ENCODE measurements at regions not wholly inside any gene's neighbourhood (a gene's known extent, or its start where the extent isn't known, plus 50 kb on each side); places are given as distances from the start of the nearest gene placed in this dataset.

- Histone ChIP-seq H3K18ac (ENCODE audit: extremely low read depth, low read length) (no peak overlapping the region), H2AFZ (ENCODE audit: low read length) (no peak overlapping the region), H2BK120ac (replicated peaks; ENCODE audit: low read depth, low read length) (no peak overlapping the region), H4K8ac (ENCODE audit: extremely low read depth, insufficient read depth, low read length) (no peak overlapping the region), H2BK12ac (ENCODE audit: low read depth, low read length) (no peak overlapping the region), H2AK5ac (ENCODE audit: low read depth, low read length) (no peak overlapping the region), H3K27ac (ENCODE audit: low read depth, low read length) (no peak overlapping the region), H3K4me2 (ENCODE audit: insufficient read depth in 1 of 2, low read depth in 2 of 2, low read length in 2 of 2) (no peak overlapping the region), H3K27me3 (replicated peaks in 1 of 4; ENCODE audit: control insufficient read depth in 3 of 4, extremely low read depth in 1 of 4, insufficient read depth in 3 of 4, low read length in 3 of 4) (no peaks in the 10 kb centered on the region), H3K79me1 (ENCODE audit: low read depth, low read length) (no peaks in the 10 kb centered on the region), H4K5ac (ENCODE audit: insufficient read length, low read depth, low read length) (no peak overlapping the region), H3K56ac (replicated peaks; ENCODE audit: insufficient read length, low read depth, low read length) (no peak overlapping the region), H2BK15ac (ENCODE audit: low read length) (no peak overlapping the region), H3K23ac (ENCODE audit: insufficient read length) (no peak overlapping the region), H3K9ac (replicated peaks in 1 of 4; ENCODE audit: extremely low read depth in 1 of 4, low read depth in 3 of 4, low read length in 3 of 4) (no peak overlapping the region), H3K79me2 (ENCODE audit: control insufficient read depth in 1 of 2, insufficient read depth in 2 of 2, low read length in 2 of 2) (no peaks in the 10 kb centered on the region), H2BK20ac (ENCODE audit: low read length) (no peak overlapping the region), H3K36me3 (ENCODE audit: control insufficient read depth in 2 of 4, insufficient read depth in 4 of 4, low read length in 3 of 4) (no peaks in the 10 kb centered on the region), H3K4me1 (replicated peaks in 1 of 4; ENCODE audit: control insufficient read depth in 3 of 4, insufficient read depth in 4 of 4, low read length in 3 of 4) (no peaks in the 10 kb centered on the region), H3K4ac (replicated peaks; ENCODE audit: insufficient read length, low read depth, low read length) (peak overlapping the region; percentile 53), H2BK5ac (ENCODE audit: low read depth, low read length) (no peak overlapping the region), H4K20me1 (replicated peaks in 1 of 2; ENCODE audit: control insufficient read depth in 1 of 2, insufficient read depth in 2 of 2, low read length in 2 of 2) (no peaks in the 10 kb centered on the region), H3K9me3 (ENCODE audit: insufficient read depth in 2 of 2, low read depth in 1 of 2, low read length in 1 of 2) (no peaks in the 10 kb centered on the region), H3K23me2 (ENCODE audit: low read depth, low read length) (no peaks in the 10 kb centered on the region), H3K14ac (ENCODE audit: insufficient read length) (no peak overlapping the region), H3K4me3 (ENCODE audit: extremely low read depth in 1 of 4, insufficient read depth in 2 of 4, low read depth in 3 of 4, low read length in 4 of 4) (no peak overlapping the region), H4K91ac (replicated peaks; ENCODE audit: insufficient read length, low read length) (no peak overlapping the region)
- WGBS, 2 experiments (ENCODE audit: extremely low coverage in 1 of 2, insufficient coverage in 1 of 2, insufficient read length in 1 of 2, insufficient replicate concordance in 2 of 2, low coverage in 1 of 2, low lambda C conversion rate in 2 of 2, missing lambda C conversion rate in 1 of 2) = 74% methylated on average over 1 of the region's 1 CpG; no CpG with 5 or more reads in 1 of the 2 experiments
- FAIRE-seq (no peak), DNase-seq (ENCODE audit: low read depth in 1 of 2, low spot score in 2 of 2) (no peak)
- ChIA-PET CTCF (ENCODE audit: partially characterized antibody) (no interaction called here), POLR2A (ENCODE audit: partially characterized antibody) (no interaction called here)
- no peak for TF ChIP-seq HDAC2 (IDR thresholded peaks at IDR 0.05; ENCODE audit: borderline replicate concordance in 1 of 2, low read depth in 2 of 2, low read length in 2 of 2)
- no peak for TF ChIP-seq NRF1 (IDR thresholded peaks at IDR 0.05; ENCODE audit: low read depth, low read length)
- TF ChIP-seq CREB1 (IDR thresholded peaks at IDR 0.05) = no peak
- TF ChIP-seq ASH2L (IDR thresholded peaks at IDR 0.05; ENCODE audit: low read length) = no peak
- no peak for TF ChIP-seq RXRA (IDR thresholded peaks at IDR 0.05; ENCODE audit: insufficient read depth, low read depth, low read length)
- no peak for TF ChIP-seq RFX5 (IDR thresholded peaks at IDR 0.05; ENCODE audit: borderline replicate concordance, low read depth, low read length)
- no peak for TF ChIP-seq SP2 (IDR thresholded peaks at IDR 0.05; ENCODE audit: low read length)
- TF ChIP-seq TBP (IDR thresholded peaks at IDR 0.05; ENCODE audit: low read depth, low read length) = no peak
- TF ChIP-seq SIX5 (IDR thresholded peaks at IDR 0.05; ENCODE audit: low read depth, low read length) = no peak
Observed at GRCh38 chr12:60152756-60153155, 556.9 kb downstream of the SLC16A7 start.
